Left lung (tissue), 4 donors: ENCODE measurements at regions not wholly inside any gene's neighbourhood (a gene's known extent, or its start where the extent isn't known, plus 50 kb on each side); places are given as distances from the start of the nearest gene placed in this dataset.

Source experiments
- ATAC-seq: fragments of 200-7000 bp; cut with Tn5 transposase; one replicate; pipeline ENCODE4 v1.9.1; 2020; ENCODE audit warnings: moderate library complexity
- DNase-seq, 4 donors: peaks; one replicate each; pipeline ENCODE4 v3.0.0-alpha.2; 2013 to 2020
- H3K27ac ChIP-seq, 2 donors: fragments of 200-600 bp; sonication (generic) in 1 of 2; one replicate each; pipeline versions ENCODE4 v1.5.0 to v1.8.0; 2020 to 2021
- H3K27me3 ChIP-seq, 2 donors: fragments of 200-600 bp; sonication (generic) in 1 of 2; one replicate each; pipeline versions ENCODE4 v1.5.0 to v1.8.0; 2020 to 2021
- H3K36me3 ChIP-seq, 2 donors: fragments of 200-600 bp; sonication (generic) in 1 of 2; one replicate each; pipeline versions ENCODE4 v1.5.0 to v1.8.0; 2020 to 2021
- H3K4me1 ChIP-seq, 2 donors: fragments of 200-600 bp; one replicate each; pipeline ENCODE4 v1.8.0; 2021
- H3K4me3 ChIP-seq, 2 donors: fragments of 200-600 bp; sonication (generic) in 1 of 2; one replicate each; pipeline versions ENCODE4 v1.5.0 to v1.8.0; 2020 to 2021; ENCODE audit warnings: mild to moderate bottlenecking in 1 of 2
- H3K9me3 ChIP-seq, 2 donors: fragments of 200-600 bp; sonication (generic) in 1 of 2; one replicate each; pipeline versions ENCODE4 v1.5.0 to v1.8.0; 2020 to 2021
- CTCF ChIP-seq, 2 donors: fragments of 200-600 bp; sonication (generic) in 1 of 2; IDR thresholded peaks; one replicate each; pipeline versions ENCODE4 v1.5.0 to v1.8.0; 2021; ENCODE audit warnings: antibody characterized with exemption in 2 of 2
- intact Hi-C, 2 donors: fragments of 100-400 bp; cut with DNase I; formaldehyde crosslinking; loops; one replicate each; pipeline versions ENCODE4 v1.11.2 to v1.14.2; 2022
- donor health status: DM: no; HTN: yes; CAD: no.
- donor health status: DM: no; HTN: no; CAD: no.

- Histone ChIP-seq H3K4me3 (no peak overlapping the region), H3K27ac (no peak overlapping the region), H3K36me3 (no peaks in the 10 kb centered on the region), H3K27me3 (peaks cover 0 to 20% of the 10 kb centered on the region in 2 donors), H3K4me1 (peaks cover 3 to 20% of the 10 kb centered on the region in 2 donors), H3K9me3 (no peaks in the 10 kb centered on the region)
- intact Hi-C loops: no loop called here
- no peak for TF ChIP-seq CTCF (IDR thresholded peaks at IDR 0.05)
- ATAC-seq: no peak
- no peak for DNase-seq
Observed at GRCh38 chr12:4119157-4119761, 154.3 kb upstream of the CCND2 start.

GRCh38 chr12:4118601-4119156 is 154.9 kb upstream of the CCND2 start:
- Histone ChIP-seq H3K27me3 (peaks cover 0 to 20% of the 10 kb centered on the region in 2 donors), H3K4me3 (no peak overlapping the region), H3K27ac (no peak overlapping the region), H3K9me3 (no peaks in the 10 kb centered on the region), H3K36me3 (no peaks in the 10 kb centered on the region), H3K4me1 (peaks cover 3 to 20% of the 10 kb centered on the region in 2 donors)
- DNase-seq (no peak), ATAC-seq (peak; percentile 8)
- TF ChIP-seq CTCF (IDR thresholded peaks at IDR 0.05): no peak
- intact Hi-C loops: no loop called here

- no peak for TF ChIP-seq CTCF (IDR thresholded peaks at IDR 0.05)
- Histone ChIP-seq H3K27ac (no peak overlapping the region), H3K4me3 (no peak overlapping the region), H3K27me3 (peaks cover 0 to 20% of the 10 kb centered on the region in 2 donors), H3K9me3 (no peaks in the 10 kb centered on the region), H3K36me3 (no peaks in the 10 kb centered on the region), H3K4me1 (peaks cover 3 to 20% of the 10 kb centered on the region in 2 donors)
- DNase-seq (peak in 2 of 4 donors; percentile 42 to 65), ATAC-seq (peak; percentile 80)
- intact Hi-C loops: no loop called here
Observed at GRCh38 chr12:4118017-4118510, 155.5 kb upstream of the CCND2 start.

- no peak overlapping the region for H3K4me3 ChIP-seq
- peaks cover 3 to 20% of the 10 kb centered on the region in 2 donors for H3K4me1 ChIP-seq
- peaks cover 0 to 20% of the 10 kb centered on the region in 2 donors for H3K27me3 ChIP-seq
- H3K27ac ChIP-seq: no peak overlapping the region
- H3K36me3 ChIP-seq: no peaks in the 10 kb centered on the region
- DNase-seq: no peak
- no peaks in the 10 kb centered on the region for H3K9me3 ChIP-seq
- TF ChIP-seq CTCF (IDR thresholded peaks at IDR 0.05): no peak
- intact Hi-C loops: no loop called here
- no peak for ATAC-seq
Observed at GRCh38 chr12:4117386-4118016, 156.1 kb upstream of the CCND2 start.
